HG03571 (cell line): ENCODE measurements at regions not wholly inside any gene's neighbourhood (a gene's known extent, or its start where the extent isn't known, plus 50 kb on each side); places are given as distances from the start of the nearest gene placed in this dataset.
"Not testable (repeated sequence)": the region's sequence is repeated elsewhere in the genome, so short reads cannot be mapped to it uniquely, and the experiment has no call there.

Source experiments
- ATAC-seq: cut with Tn5 transposase; IDR thresholded peaks from one replicate; pipeline ENCODE4 v1.9.1; 2021; ENCODE audit not compliant: unreplicated experiment

DNA sequence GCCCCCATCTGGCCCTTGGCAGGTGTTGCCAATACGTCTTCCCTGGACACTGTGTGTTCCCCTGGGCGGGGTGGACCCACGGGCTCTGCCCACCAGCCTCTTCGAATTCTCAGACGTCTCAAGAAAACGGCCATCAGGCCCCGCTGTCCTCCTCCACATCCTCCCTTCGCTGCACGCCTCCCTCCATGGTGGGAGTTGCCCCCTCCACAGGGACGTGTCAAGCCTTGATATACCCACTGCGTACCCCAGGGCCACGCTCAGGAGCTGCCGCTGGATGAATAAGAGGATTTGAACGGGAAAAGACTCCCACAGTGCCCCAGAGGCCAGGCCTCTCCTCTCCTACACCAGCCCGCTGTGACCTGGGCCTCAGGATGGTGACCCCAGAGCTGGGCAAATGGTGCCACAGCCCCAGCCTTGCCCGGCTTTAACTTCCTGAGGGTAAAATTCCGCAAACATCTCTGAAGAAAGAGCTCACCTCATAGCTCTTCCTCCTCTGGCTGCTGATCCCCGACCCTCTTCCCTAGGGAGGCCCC, 399.3 kb upstream of the MYT1L start:
- ATAC-seq: no peak

DNA sequence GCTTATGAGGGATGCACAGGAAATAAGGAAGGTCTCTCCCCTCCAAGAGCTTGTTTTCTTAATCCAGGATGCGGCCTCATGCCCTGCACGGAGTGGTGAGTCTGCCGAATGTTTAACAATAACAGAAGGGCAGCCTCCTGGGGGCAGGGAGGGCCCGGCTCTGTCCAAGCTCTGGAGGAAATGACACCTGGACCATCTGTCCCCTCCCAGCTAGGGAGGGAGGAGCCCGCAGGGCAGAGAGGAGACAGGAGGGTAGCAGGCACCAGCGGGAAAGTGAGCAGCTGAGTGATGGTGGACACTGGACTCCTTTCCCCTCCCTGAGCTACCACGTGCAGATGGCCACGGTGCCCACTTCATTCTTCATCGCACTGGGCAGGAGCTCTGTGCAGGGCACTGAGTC, 398.2 kb upstream of the MYT1L start:
- no peak for ATAC-seq

- no peak for ATAC-seq
Measured at GRCh38 chr2:2728635-2729034, 397.6 kb upstream of the MYT1L start.

DNA sequence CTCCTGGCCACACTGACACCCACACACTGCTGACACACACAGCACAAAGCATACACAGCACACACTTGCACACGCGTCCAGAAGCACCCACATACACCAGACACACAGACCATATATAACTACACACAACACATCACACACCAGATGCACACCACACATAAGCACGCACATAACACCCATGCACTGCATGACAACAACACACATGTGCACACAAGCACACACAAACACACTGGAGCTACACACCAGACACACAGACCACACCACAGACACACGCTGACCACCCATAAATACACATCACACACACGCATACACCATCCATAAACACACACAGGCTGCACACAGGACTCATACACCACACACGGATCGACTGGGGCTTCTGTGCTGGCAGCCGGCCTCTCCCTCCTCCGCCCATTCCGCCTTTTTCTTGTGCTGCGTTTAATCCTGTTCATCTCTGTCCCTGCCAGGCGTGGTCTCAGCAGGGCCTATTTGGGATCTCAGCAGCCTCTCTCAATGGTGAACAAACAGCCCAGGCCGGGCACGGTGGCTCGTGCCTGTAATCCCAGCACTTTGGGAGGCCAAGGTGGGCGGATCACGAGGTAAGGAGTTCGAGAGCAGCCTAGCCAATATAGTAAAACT, 396.9 kb upstream of the MYT1L start:
- ATAC-seq: no peak

GRCh38 chr2:2726163-2726562, 395.1 kb upstream of the MYT1L start:
- no peak for ATAC-seq

DNA sequence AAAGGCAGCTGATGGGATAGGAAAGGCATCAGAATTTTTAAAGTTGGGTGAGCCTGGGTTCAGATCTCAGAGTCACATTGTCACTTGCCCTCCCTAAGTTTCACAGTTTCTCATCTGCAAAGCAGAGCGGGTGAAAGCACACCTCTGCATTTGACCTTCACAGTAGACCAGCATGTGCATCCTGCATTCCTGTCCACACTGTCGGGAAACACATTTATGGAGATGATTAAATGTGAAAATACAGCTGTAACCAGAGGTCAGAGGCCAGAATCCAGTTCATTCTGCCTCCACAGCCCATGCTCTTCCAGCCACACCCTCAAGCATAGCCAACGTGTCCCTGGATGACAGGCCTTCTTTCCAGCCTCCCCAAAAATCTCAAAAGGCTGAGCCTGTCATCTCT, 392.0 kb upstream of the MYT1L start:
- no peak for ATAC-seq

DNA sequence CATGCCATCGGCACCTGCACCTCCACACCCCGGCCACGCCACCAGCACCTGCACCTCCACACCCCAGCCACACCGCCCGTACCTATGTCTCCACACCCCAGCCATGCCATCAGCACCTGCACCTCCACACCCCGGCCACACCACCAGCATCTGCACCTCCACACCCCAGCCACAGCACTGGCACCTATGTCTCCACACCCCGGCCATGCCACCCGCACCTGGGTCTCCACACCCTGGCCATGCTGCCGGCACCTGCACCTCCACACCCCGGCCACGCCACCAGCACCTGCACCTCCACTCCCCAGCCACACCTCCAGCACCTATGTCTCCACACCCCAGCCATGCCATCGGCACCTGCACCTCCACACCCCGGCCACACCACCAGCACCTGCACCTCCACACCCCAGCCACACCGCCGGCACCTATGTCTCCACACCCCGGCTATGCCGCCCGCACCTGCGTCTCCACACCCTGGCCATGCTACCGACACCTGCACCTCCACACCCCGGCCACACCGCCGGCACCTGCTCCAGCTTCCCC, 390.3 kb upstream of the MYT1L start:
- ATAC-seq: no peak

DNA sequence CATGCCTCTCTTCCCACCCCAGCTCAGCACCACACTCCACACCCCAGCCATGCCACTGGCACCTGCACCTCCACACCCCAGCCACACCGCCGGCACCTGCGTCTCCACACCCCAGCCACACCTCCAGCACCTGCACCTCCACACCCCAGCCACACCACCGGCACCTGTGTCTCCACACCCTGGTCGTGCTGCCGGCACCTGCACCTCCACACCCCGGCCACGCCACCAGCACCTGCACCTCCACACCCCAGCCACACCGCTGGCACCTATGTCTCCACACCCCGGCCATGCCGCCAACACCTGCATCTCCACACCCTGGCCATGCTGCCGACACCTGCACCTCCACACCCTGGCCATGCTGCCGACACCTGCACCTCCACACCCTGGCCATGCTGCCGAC, 389.7 kb upstream of the MYT1L start:
- not testable (repeated sequence) for ATAC-seq

DNA sequence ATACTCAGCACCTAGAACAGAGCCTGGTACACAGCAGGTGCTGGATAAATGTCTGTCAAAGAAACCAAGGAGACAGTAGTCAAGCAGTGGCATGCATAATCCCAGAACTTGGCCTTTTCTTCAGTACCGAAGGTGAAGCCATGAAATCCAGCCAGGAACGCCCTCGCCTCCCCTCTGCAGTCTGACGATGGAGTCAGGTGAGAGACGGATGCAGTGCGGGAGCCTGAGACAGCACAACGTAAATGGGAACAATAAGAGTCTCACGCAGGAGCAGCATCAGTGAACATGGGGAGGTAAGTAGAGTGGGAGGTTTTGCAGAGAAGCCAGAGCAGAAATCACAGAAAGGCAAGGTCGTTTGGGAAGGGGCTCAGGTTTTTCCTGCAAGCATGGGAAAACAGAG, 389.3 kb upstream of the MYT1L start:
- no peak for ATAC-seq

- no peak for ATAC-seq
Measured at GRCh38 chr2:2719781-2720180, 388.7 kb upstream of the MYT1L start.

DNA sequence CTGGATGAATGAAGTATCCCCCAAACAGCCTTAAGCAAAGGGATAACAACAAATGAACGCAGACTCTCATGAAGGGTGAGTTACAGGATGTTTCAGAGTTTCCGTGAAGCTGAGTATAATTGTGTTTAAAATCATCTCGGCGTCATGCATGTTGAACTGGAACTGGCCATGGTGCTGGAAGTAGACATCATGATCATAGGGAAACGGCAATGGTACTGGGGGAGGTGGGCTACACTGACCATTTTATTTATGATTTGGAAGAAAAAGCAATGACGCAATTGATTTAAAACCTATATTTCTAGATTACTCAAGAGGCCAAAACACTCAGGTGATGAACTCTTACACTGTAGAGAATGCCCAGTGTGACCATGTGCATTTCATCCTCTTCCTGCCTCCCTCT, 387.9 kb upstream of the MYT1L start:
- no peak for ATAC-seq

DNA sequence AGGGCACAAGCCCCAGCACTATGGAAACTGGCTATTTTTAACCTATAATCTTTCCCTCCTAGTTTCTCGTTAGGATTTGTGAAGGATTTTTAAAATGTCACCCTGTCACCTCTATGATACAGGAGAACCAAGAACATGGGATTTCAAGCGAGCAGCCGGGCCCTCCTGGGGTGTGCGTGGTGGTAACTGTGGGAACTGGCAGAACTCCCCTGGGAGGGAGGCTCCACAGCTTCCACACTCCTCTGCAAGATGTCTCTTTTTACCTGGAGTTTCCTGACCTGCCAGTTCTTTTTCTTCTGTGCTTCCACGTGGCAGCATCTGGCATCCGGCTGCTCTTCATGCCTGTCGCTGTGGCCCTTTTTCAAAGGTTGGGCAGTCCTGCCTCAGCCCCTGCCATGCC, 386.3 kb upstream of the MYT1L start:
- no peak for ATAC-seq

DNA sequence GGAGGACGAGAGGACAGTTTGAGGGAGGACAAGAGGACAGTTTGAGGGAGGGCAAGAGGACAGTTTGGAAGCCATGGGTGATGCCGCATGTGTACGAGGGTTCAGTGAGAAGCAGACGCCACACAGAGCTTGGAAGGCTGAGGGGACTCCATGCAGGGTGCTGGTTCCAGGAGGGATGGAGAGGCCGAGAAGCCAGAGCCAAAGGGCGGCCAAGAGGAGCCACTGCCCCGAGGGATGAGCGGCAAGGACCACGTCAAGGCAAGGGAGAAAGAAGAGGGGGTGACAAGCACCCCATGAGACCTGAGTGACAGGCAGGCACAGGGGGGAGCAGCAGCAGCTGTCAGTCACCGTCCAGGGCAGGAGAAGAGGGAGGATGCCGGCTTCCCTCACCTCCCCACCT, 385.7 kb upstream of the MYT1L start:
- ATAC-seq: no peak

DNA sequence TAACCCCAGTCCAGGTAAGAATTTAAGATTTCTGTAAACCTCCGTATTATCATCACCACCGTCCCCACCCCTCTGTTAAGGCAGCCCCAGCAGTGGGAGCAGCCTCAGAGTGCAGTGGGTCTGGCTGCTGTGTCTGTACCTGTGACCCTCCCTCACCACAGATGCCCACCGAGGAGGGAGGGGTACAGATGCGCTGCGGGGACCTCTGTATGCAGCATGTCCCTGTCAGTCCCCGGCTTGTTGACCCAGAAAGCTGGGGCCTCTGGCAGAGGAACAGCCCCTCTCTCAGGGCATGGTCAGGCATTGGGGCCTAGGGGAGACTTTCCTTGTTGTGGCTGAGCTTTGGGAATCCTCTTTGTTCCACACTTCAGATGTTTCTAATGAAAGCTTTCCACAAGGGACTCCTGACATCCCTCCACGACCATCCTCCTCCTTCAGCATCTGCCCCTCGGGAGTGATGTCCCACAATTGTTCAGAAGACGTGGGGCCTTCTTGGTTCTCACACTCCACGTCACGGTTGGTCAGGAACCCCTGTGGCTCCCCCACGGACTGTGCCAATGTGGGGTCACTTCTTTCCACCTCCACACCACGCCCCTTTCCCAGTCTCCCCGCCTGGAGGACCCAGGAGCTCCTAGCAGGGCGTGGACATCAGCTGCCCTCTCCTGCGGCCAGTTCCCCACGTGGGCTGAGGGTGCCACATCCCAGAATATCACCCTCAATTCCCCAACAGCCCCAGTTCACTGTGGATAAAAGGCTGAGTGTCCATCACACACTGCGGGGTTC, 384.2 kb upstream of the MYT1L start:
- ATAC-seq: no peak

DNA sequence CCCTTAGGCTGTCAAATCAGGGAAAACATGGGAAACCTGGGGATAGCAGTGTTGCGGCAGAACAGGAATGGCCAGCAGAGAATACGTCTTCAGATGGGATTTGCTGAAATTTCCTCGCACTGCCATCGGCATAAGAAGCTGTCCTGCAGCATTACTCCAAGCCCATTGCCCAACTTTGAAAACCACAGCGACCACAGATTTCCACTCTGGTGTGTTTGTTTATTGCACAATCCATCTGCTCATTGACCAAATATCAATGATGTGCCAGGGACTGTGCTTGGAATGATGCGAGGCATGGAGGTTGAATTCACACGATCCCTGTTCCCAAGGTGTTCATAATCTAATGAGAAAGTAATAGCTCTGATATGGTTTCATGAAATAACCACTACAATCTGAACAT, 383.3 kb upstream of the MYT1L start:
- ATAC-seq: no peak

DNA sequence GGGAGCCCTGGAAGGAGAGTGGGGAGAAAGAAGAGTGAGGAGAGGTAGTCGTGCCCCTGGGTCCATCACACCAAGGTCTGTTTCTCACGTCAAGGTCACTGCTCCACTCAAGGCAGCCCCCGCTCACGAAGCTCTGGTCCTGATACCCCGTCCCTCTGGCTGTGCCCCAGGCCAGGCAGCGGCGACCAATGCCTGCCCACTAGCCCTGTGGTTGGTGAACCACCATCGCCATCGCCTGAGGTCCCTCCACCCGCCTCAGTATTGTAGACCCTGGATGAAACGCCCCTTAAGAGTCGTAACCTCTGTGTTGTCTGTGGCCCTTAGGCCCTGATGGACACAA, 378.3 kb upstream of the MYT1L start:
- ATAC-seq: no peak

GRCh38 chr2:2708575-2709430, 377.7 kb upstream of the MYT1L start:
- no peak for ATAC-seq

DNA sequence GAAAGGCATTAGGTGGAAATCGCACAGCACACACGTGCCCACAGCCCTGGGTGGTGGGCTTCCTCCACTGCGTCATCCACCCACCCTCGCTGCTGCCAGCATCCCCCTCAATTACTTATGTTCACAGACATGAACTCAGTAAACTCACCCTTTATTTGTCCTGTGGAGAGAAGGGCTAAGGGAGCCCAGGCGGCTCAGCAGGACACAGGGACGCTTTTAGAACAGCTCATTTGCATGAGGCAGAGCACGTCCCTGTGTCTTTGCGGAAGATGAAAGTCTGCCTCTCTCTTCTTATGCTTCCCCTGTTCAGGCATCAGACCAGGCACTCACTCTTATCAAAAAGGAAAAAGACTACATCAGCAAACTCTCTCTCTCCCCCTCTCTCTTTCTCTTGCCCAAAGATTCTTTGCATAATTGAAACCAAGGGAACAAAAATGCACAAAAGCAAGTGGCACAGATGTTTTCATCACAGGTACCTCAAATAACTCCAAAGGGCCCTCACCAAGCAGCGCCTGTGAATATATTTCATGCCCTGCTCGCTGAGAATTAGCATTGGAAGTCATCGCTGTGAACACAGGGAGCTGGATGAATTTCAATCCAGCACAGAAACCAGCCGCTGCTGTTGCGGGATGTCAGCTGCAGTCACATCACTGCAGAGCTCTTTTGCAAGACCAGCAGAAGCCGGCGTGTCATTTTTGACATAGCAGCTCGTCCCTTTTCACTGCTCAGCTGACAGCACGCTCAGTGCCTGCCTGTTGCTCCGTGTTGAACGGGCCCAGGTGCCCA, 376.3 kb upstream of the MYT1L start:
- ATAC-seq: no peak

DNA sequence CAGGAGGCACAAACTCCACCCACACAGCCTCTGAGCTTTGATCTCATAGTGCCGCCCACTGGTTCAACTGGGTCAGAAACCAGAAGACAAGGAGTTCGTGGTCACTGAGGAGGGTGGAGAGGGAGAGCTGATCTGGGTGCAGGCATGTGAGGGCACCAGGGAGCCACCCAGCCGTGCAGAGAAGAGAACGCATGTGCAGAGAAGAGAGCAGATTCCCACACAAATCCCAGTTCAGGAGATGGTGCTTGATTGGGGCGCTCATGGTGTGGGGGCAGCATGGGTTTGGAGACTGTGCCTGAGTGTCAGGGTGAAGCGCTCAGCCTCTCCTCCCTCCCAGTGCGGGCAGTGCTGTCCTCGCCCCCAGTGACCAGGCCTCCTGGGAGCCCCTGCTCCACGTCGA, 375.2 kb upstream of the MYT1L start:
- ATAC-seq: no peak

- no peak for ATAC-seq
Measured at GRCh38 chr2:2705871-2706270, 374.8 kb upstream of the MYT1L start.
